ENCODE measurements at regions not wholly inside any gene's neighbourhood (a gene's known extent, or its start where the extent isn't known, plus 50 kb on each side); places are given as distances from the start of the nearest gene placed in this dataset.

DNA sequence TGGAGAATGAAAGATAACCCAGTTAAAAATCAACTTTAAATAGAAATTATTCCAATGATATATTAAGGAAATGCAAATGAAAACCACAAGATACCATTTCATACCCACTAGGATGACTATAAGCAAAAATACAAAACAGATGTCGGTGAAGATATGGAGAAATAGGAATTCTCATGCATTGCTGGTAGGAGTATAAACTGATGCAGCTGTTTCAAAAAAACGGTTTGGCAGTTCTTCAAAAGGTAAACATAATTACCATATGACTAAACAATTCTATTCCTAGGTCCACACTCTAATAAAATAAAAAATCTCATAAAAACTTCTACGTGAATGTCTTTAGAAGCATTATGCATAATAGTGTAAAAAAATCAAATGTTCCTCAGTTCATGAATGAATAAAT is 763.3 kb upstream of the BRINP3 start:
- TF ChIP-seq, protein P1, sequence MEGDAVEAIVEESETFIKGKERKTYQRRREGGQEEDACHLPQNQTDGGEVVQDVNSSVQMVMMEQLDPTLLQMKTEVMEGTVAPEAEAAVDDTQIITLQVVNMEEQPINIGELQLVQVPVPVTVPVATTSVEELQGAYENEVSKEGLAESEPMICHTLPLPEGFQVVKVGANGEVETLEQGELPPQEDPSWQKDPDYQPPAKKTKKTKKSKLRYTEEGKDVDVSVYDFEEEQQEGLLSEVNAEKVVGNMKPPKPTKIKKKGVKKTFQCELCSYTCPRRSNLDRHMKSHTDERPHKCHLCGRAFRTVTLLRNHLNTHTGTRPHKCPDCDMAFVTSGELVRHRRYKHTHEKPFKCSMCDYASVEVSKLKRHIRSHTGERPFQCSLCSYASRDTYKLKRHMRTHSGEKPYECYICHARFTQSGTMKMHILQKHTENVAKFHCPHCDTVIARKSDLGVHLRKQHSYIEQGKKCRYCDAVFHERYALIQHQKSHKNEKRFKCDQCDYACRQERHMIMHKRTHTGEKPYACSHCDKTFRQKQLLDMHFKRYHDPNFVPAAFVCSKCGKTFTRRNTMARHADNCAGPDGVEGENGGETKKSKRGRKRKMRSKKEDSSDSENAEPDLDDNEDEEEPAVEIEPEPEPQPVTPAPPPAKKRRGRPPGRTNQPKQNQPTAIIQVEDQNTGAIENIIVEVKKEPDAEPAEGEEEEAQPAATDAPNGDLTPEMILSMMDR (IDR thresholded peaks at IDR 0.05; ENCODE audit: borderline replicate concordance, extremely low read depth, low read length, poor library complexity, severe bottlenecking): no peak
- TF ChIP-seq EZH2 (IDR thresholded peaks at IDR 0.05; ENCODE audit: borderline replicate concordance, low read depth, low read length, severe bottlenecking): no peak
